BJ (cell line): ENCODE measurements at regions not wholly inside any gene's neighbourhood (a gene's known extent, or its start where the extent isn't known, plus 50 kb on each side); places are given as distances from the start of the nearest gene placed in this dataset.

Experiments
- CTCF ChIA-PET: fragments of 350-600 bp; formaldehyde crosslinking; extraction: SDS; loops from one replicate; lab custom pipeline; 2021; ENCODE audit warnings: antibody characterized with exemption, inconsistent platforms; lab: Yijun Ruan, JAX
- POLR2A ChIA-PET: fragments of 300-600 bp; sonication (Branson Sonifier 250); formaldehyde crosslinking; extraction: SDS; loops from one replicate; lab custom pipeline; 2021; ENCODE audit warnings: antibody characterized with exemption; lab: Charles Lee
- DNase-seq: peaks from one replicate; pipeline ENCODE4 v3.0.0-alpha.2; 2011; ENCODE audit warnings: low read depth
- H3K27me3 ChIP-seq: 2 replicates; pipeline ENCODE4 v1.6.0; 2011; ENCODE audit warnings: low read length; ENCODE audit not compliant: control insufficient read depth, insufficient read depth
- H3K36me3 ChIP-seq: 2 replicates; pipeline ENCODE4 v1.5.1; 2011; ENCODE audit warnings: low read length; ENCODE audit not compliant: control insufficient read depth, insufficient read depth
- H3K4me3 ChIP-seq: 2 replicates; pipeline ENCODE4 v1.5.1; 2011; ENCODE audit warnings: low read depth, mild to moderate bottlenecking, control low read depth, low read length
- CTCF ChIP-seq: IDR thresholded peaks from 2 replicates; pipeline ENCODE4 v1.5.1; 2011; ENCODE audit warnings: low read depth, mild to moderate bottlenecking, control low read depth, inconsistent platforms, low read length, moderate library complexity; ENCODE audit not compliant: insufficient read depth

- no peaks in the 10 kb centered on the region for H3K36me3 ChIP-seq
- no peak for DNase-seq
- no peak overlapping the region for H3K4me3 ChIP-seq
- TF ChIP-seq CTCF, result no peak
- ChIA-PET POLR2A (no interaction called here), CTCF (no interaction called here)
- H3K27me3 ChIP-seq, result 0 out of 2 replicates have a peak, but pooled peaks cover 3% of the 10 kb centered on the region
Observed at GRCh38 chr21:33155005-33155404, 74.7 kb upstream of the IFNAR2 start.

GRCh38 chr21:33155422-33155821 is 74.3 kb upstream of the IFNAR2 start:
- no peak for DNase-seq
- Histone ChIP-seq H3K36me3 (no peaks in the 10 kb centered on the region), H3K4me3 (no peak overlapping the region), H3K27me3 (0 out of 2 replicates have a peak, but pooled peaks cover 3% of the 10 kb centered on the region)
- CTCF ChIA-PET, result no interaction called here
- TF ChIP-seq CTCF, result no peak
- POLR2A ChIA-PET, result no interaction called here

GRCh38 chr21:33157303-33157702 is 72.4 kb upstream of the IFNAR2 start:
- Histone ChIP-seq H3K27me3 (0 out of 2 replicates have a peak, but pooled peaks cover 3% of the 10 kb centered on the region), H3K4me3 (no peak overlapping the region), H3K36me3 (no peaks in the 10 kb centered on the region)
- no peak for TF ChIP-seq CTCF
- no peak for DNase-seq
- POLR2A ChIA-PET, result interaction anchor here (0.5 kb wide), 1 partner anchor 143 kb away, joined by 3 read pairs; no protein-coding TSS in a partner anchor
- CTCF ChIA-PET, result interaction anchor here (0.6 to 1.6 kb wide), 4 partner anchors 13 to 320 kb away, joined by 3 read pairs; no protein-coding TSS in a partner anchor

GRCh38 chr21:33158654-33159053 is 71.1 kb upstream of the IFNAR2 start:
- TF ChIP-seq CTCF, result no peak
- H3K27me3 ChIP-seq, result peaks cover 2% of the 10 kb centered on the region
- DNase-seq, result no peak
- CTCF ChIA-PET, result interaction anchor here (1.6 kb wide), 1 partner anchor 218 kb away, joined by 3 read pairs; no protein-coding TSS in a partner anchor
- no peak overlapping the region for H3K4me3 ChIP-seq
- H3K36me3 ChIP-seq, result no peaks in the 10 kb centered on the region
- POLR2A ChIA-PET, result no interaction called here

- H3K4me3 ChIP-seq, result no peak overlapping the region
- CTCF ChIA-PET, result interaction anchor here (1.0 kb wide), 1 partner anchor 31 kb away, joined by 3 read pairs; no protein-coding TSS in a partner anchor
- TF ChIP-seq CTCF, result no peak
- H3K36me3 ChIP-seq, result no peaks in the 10 kb centered on the region
- POLR2A ChIA-PET, result no interaction called here
- peaks cover 6% of the 10 kb centered on the region for H3K27me3 ChIP-seq
- DNase-seq, result no peak
Observed at GRCh38 chr21:33162436-33162951, 67.2 kb upstream of the IFNAR2 start.
